ENCODE measurements at regions not wholly inside any gene's neighbourhood (a gene's known extent, or its start where the extent isn't known, plus 50 kb on each side); places are given as distances from the start of the nearest gene placed in this dataset.
"Not testable (repeated sequence)": the region's sequence is repeated elsewhere in the genome, so short reads cannot be mapped to it uniquely, and the experiment has no call there.

DNA sequence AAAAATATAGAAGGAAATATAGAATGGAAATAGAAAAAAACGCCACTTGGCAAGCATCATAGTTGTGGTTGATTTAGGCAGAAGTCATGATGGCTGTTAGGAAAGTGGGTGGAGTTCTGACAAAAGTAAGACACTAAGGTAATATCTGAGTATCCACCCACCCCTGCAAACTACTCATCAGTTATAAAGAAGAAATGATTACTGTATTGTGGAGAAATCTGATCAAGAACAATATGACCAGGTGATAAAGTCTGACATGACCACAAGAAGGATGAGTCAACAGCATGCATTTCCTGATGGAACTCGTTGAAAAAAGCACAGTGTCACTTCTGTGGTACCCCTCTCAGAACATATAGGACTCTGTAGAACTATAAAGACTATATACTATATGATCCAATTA, 343.4 kb upstream of the PAPPA start:
- no peak for FAIRE-seq
- WGBS, 2 donors: 42 to 59% methylated on average over 2 of the region's 2 CpGs

GRCh38 chr9:115814081-115814480, 339.5 kb upstream of the PAPPA start:
- no peak for TF ChIP-seq CTCF (IDR thresholded peaks at IDR 0.05)
- H3K4me1 ChIP-seq: no peaks in the 10 kb centered on the region
- no peaks in the 10 kb centered on the region for H3K9me3 ChIP-seq
- no peak overlapping the region for H3K4me3 ChIP-seq
- DNase-seq: no peak
- WGBS, 2 donors: 83% methylated on average over 1 of the region's 1 CpG
- H3K36me3 ChIP-seq: no peaks in the 10 kb centered on the region
- no peak overlapping the region for H3K27ac ChIP-seq
- intact Hi-C loops (cut with DNase I): no loop called here
- no peak for FAIRE-seq
- no peak for ATAC-seq
- H3K27me3 ChIP-seq: no peaks in the 10 kb centered on the region

More for the DNA sequence above, 343.4 kb upstream of the PAPPA start:
- no peaks in the 10 kb centered on the region for H3K36me3 ChIP-seq
- intact Hi-C loops (cut with DNase I): no loop called here
- no peaks in the 10 kb centered on the region for H3K27me3 ChIP-seq
- peaks cover 0 to 7% (median 0%) of the 10 kb centered on the region in 3 donors for H3K4me1 ChIP-seq
- H3K9me3 ChIP-seq: no peaks in the 10 kb centered on the region
- no peak overlapping the region for H3K4me3 ChIP-seq
- no peak for TF ChIP-seq CTCF (IDR thresholded peaks at IDR 0.05)
- ATAC-seq (no peak), DNase-seq (no peak)
- H3K27ac ChIP-seq: no peak overlapping the region

DNA sequence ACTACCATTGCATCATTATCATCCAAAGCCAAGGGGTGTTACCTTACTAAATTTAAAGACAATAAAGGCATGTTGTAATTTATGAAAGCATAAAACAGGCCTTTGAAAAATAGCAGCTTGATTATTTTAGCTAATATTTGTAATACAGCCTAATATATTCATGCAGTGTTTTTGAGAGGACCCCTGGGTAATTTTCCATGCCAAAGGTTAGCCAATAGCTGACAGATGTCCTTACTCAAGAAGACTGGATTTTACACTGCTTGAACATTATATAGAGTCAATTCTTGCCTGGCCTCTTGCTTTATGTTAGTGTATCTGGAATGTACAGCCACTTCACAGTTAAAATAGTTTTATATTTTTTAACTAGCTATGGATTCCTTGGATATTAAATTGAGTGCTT, 337.8 kb upstream of the PAPPA start:
- TF ChIP-seq CTCF (IDR thresholded peaks at IDR 0.05): no peak
- FAIRE-seq: no peak
- DNase-seq: no peak
- H3K4me3 ChIP-seq: no peak overlapping the region
- ATAC-seq: no peak
- H3K9me3 ChIP-seq: no peaks in the 10 kb centered on the region
- no peaks in the 10 kb centered on the region for H3K4me1 ChIP-seq
- H3K36me3 ChIP-seq: no peaks in the 10 kb centered on the region
- H3K27me3 ChIP-seq: no peaks in the 10 kb centered on the region
- intact Hi-C loops (cut with DNase I): no loop called here
- no peak overlapping the region for H3K27ac ChIP-seq

GRCh38 chr9:115818651-115819050, 334.9 kb upstream of the PAPPA start:
- H3K36me3 ChIP-seq; intact Hi-C loops (cut with DNase I); H3K27me3 ChIP-seq; FAIRE-seq; DNase-seq; H3K4me3 ChIP-seq; H3K9me3 ChIP-seq; H3K4me1 ChIP-seq; H3K27ac ChIP-seq; ATAC-seq: not testable (repeated sequence)
- WGBS, 2 donors: 68 to 86% methylated on average over 2 of the region's 2 CpGs

DNA sequence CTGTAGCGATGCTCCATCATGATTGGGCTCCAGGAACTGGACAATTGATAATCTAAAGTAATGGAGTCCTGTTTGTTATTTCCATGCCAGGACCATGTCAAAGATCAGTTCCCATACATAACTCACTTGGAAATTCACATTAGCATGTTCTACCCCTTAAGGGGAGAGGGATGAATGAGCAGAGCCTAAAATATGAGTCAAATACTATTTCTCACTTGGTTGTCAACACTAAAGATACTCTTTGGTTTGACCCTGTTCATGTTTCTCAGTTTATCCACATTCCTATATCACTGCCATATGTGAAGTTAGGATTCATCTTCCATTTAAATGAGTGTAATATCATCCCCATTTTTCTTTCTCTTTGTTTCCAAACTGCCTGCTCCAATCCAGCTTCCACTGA, 321.6 kb upstream of the PAPPA start:
- FAIRE-seq: no peak
- intact Hi-C loops (cut with DNase I): no loop called here
- 66 to 77% methylated on average over 1 of the region's 1 CpG for WGBS, 2 donors
- no peaks in the 10 kb centered on the region for H3K4me1 ChIP-seq
- no peaks in the 10 kb centered on the region for H3K36me3 ChIP-seq
- no peaks in the 10 kb centered on the region for H3K9me3 ChIP-seq
- H3K27ac ChIP-seq: no peak overlapping the region
- H3K4me3 ChIP-seq: no peak overlapping the region
- no peaks in the 10 kb centered on the region for H3K27me3 ChIP-seq
- DNase-seq: no peak
- ATAC-seq: no peak
- TF ChIP-seq CTCF (IDR thresholded peaks at IDR 0.05): no peak

- Histone ChIP-seq H3K27ac (no peak overlapping the region), H3K36me3 (no peaks in the 10 kb centered on the region), H3K27me3 (no peaks in the 10 kb centered on the region), H3K4me3 (no peak overlapping the region), H3K9me3 (no peaks in the 10 kb centered on the region), H3K4me1 (no peaks in the 10 kb centered on the region)
- no peak for DNase-seq
- no peak for TF ChIP-seq CTCF (IDR thresholded peaks at IDR 0.05)
- WGBS, 2 donors: 63 to 65% methylated on average over 4 of the region's 4 CpGs
- intact Hi-C loops (cut with DNase I): no loop called here
- FAIRE-seq: no peak
- ATAC-seq: no peak
Measured at GRCh38 chr9:115837618-115838017, 316.0 kb upstream of the PAPPA start.
